H1 (cell line): ENCODE measurements at regions not wholly inside any gene's neighbourhood (a gene's known extent, or its start where the extent isn't known, plus 50 kb on each side); places are given as distances from the start of the nearest gene placed in this dataset.

ENCODE experiments used
- KDM1A ChIP-seq: fragments of 200-600, 300-600 bp; sonication (generic); IDR thresholded peaks from 2 replicates; pipeline ENCODE4 v1.7.1; 2016; ENCODE audit warnings: mild to moderate bottlenecking, low read length, borderline replicate concordance
- MAX ChIP-seq: IDR thresholded peaks from 2 replicates; pipeline ENCODE4 v1.6.1; 2012; ENCODE audit warnings: inconsistent platforms
- RAD21 ChIP-seq, 2 experiments: IDR thresholded peaks in 1 of 2; conservative IDR thresholded peaks in 1 of 2; 2 replicates each; pipeline ENCODE4 v1.6.1; 2011; ENCODE audit warnings: low read depth in 2 of 2, low read length in 2 of 2, improper control_type of control experiment in 1 of 2, inconsistent platforms in 1 of 2, mild to moderate bottlenecking in 1 of 2, moderate library complexity in 1 of 2
- SIN3A ChIP-seq, 2 experiments: IDR thresholded peaks in 1 of 2; conservative IDR thresholded peaks in 1 of 2; 2 replicates each; pipeline ENCODE4 v1.6.1; 2011 to 2012; ENCODE audit warnings: low read length in 2 of 2, improper control_type of control experiment in 1 of 2, low read depth in 1 of 2, mild to moderate bottlenecking in 1 of 2

- TF ChIP-seq SIN3A (conservative IDR thresholded peaks at IDR 0.05 in 1 of 2, IDR thresholded peaks at IDR 0.05 in 1 of 2; ENCODE audit: low read depth in 1 of 2, low read length in 2 of 2) = peak; percentile 79 to 80; a peak in 1 of 4 replicates
- peak; percentile 6 to 13; a peak in 2 of 4 replicates for TF ChIP-seq RAD21 (IDR thresholded peaks at IDR 0.05 in 1 of 2, conservative IDR thresholded peaks at IDR 0.05 in 1 of 2; ENCODE audit: low read depth in 2 of 2, low read length in 2 of 2)
- TF ChIP-seq KDM1A = peak; percentile 13; the same call in 1 of the 2 replicates
- TF ChIP-seq MAX = peak; percentile 24; the same call in 1 of the 2 replicates
These were observed 116.0 kb downstream of the CRLF3 start (continued) for GRCh38 chr17:30708241-30709078.
